GM19452 (cell line): ENCODE measurements at regions not wholly inside any gene's neighbourhood (a gene's known extent, or its start where the extent isn't known, plus 50 kb on each side); places are given as distances from the start of the nearest gene placed in this dataset.

Experiments used
- ATAC-seq: cut with Tn5 transposase; IDR thresholded peaks from one replicate; pipeline ENCODE4 v1.9.1; 2021; ENCODE audit not compliant: unreplicated experiment

DNA sequence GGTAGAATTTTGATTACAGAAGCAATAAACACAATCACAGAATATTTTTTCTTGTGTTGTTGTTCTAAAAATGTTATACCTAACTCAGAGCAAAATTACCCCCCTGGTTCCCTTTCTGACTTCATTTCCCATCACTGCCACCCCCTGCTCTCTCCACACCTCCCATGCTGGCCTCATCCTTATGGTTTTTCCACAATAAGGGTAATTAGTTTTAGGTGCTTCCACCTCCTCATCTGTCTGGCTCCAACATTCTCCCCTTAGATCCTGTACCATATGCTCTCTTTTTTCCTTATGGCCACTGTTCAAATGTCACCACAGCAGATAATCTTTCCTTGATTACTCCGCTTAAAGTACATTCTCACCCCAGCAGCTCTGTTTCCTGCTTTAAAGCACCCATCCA lies 2208.6 kb downstream of the MRPL39 start:
- no peak for ATAC-seq

DNA sequence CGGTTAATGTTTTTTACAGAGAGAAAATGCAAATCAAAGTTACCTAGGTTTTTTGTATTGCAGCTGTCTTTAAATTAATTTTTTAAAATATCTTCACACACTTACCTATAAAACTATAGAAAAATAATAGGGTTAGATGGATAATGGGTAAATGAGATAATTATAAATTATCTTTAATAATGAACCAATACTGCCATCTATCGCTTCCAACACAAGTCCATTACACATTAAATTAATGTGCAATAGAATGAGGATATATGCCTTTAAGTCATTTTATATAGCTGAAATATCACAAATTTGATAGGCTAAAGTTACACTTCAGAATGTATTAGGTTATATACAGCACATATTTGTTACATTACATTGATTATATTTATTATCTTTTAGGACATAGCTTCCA lies 2212.8 kb downstream of the MRPL39 start:
- ATAC-seq, result no peak

DNA sequence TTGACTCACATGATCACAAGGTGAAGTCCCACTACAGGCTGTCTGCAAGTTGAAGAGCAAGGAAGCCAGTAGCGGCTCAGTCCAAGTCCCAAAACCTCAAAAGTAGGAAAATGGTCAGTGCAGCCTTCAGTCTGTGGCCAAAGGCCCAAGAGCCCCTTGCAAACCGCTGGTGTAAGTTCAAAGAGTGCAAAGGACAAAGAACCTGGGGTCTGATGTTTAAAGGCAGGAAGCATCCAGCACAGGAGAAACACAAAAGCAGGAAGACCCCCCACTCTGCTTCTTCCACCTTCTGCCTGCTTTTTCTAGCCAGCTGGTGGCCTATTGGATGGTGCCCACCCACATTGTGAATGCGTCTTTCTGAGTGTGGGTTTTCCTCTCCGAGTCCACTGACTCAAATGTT lies 2222.6 kb downstream of the MRPL39 start:
- ATAC-seq, result no peak

DNA sequence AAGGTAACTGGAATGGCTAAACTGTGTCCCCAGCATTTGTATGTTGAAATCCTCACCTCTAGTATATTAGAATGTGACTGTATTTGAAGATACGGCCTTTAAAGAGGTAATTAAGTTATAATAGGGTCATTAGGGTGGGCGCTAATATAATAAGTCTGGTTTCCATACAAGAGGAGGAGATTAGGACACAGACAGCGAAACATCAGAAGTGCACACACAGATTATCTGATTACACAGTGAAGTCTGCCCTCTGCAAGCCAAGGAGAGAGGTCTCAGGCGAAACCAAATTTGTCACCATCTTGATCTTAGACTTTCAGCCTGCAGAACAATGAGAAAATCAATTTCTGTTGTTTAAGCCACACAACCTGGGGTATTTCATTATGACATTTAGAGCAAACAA lies 2233.1 kb downstream of the MRPL39 start:
- no peak for ATAC-seq

DNA sequence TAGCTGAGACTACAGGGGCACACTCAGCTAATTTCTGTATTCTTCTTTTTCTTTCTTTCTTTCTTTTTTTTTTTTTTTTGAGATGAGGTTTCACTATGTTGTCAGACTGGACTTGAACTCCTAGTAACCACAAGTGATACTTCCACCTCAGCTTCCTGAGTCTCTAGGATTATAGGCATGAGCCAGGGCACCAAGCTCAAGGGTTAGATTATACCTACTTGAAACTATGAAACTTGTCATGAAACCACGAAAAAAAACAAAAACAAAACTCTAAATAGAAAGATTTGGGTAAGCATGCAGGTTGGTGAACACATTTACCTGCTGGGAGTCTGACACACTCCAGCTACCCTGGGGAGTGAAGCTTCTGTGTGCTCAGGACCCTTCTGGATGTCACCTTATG lies 2250.4 kb downstream of the MRPL39 start:
- ATAC-seq, result no peak

DNA sequence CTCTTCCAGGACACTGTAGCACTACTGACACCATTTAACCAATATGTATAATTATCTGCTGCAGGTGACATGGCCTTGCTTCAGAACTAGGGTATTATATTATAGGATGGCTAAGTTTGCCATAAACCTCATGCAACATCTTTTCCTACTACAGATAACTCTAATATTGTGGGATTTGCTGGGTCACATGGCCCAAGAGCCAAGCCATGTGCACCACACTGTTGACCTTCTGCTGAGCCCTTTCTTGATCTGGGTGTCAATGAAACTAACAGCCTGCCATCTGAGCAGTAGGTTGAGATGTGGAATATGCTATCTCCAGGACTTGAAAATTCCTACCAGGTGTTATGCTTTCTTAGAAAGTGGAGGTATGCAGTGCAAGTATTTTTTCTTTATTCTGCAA lies 2291.1 kb downstream of the MRPL39 start:
- no peak for ATAC-seq

DNA sequence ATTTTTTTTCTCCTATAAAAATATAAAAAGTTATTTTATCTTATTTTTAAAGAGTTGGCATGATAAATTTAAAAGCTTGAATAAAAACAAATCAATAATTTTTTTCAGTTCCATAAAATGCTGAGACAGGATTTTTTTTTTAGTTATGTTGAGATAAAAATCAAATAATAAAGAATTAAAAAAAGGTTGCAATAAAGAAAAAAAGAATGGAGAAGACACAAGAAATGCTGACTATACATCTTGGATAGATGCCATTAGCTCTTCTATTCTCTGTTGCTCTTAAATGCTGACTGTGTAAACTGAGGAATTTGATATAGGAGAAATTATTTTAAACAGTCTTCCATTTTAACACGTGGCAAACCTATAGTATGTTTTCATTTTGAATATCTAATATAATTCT lies 2298.5 kb downstream of the MRPL39 start:
- ATAC-seq, result no peak

DNA sequence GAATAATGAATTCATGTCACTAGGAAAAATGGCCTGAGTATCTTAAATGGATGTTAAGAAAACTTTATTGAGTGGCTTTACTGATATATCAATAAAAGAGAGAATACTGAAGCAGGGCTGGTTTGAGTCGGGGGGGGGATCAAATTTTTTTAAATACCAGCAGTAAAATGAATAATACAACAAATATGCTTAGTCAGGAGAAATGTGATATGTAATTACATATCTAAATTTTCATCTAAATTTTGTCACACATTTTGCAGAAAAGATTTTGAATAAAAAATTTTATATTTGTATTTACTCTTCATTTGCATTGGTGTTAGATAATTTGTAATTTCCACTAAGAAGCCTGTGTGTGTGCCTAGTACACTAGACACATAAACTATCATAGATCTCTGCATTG lies 2300.2 kb downstream of the MRPL39 start:
- no peak for ATAC-seq

DNA sequence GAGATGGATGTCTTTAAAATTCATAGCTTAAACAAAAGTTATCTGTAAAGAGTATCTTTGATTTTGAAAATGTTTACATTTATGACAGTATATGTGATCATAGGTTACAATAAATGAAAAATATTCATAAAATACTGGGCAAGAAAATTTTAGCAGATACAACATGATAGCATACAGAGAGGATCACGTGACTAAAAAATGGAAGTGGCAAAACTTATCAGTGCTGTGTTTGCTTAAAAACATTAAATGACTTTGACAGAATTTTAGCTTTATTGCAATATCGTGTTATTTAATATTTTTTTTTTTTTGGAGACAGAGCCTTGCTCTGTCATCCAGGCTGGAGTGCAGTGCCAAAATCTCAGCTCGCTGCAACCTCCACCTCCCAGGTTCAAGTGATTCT lies 2294.1 kb downstream of the NCAM2 start:
- ATAC-seq, result no peak

DNA sequence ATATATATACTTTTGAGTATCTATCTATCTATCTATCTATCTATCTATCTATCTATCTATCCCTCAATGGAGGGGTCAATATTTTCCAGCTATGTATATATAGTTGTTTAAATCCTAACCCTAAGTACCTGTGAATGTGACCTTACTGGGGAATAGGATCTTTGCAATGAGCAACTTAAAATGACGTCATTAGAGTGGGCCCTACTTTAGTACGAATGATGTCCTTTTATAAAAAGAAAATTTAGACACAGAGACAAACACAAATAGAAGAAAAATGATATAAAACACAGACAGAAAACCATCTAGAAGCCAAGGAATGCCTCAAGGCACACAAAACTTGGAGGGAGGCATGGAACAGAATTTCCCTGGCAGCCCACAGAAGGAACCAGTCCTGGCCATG lies 2283.7 kb downstream of the NCAM2 start:
- ATAC-seq, result no peak

DNA sequence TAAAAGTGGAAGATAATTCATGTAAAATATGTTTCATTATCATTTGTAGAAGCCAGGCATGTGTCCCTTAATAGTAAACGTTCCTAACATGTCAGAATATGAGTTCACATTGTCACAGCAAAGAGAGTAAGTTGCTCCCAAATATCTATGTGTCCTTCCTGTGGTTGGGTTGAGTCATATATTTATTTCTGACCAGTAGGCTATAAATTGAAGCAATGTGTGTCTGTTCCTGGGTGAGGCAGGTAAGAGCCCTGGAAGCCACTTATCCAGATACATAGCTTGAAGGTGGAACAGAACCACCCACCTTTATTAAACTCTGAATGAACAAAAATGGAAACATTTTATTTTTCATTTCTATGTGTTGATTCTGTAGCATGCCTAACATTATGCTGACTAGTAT lies 2251.6 kb downstream of the NCAM2 start:
- ATAC-seq, result no peak

DNA sequence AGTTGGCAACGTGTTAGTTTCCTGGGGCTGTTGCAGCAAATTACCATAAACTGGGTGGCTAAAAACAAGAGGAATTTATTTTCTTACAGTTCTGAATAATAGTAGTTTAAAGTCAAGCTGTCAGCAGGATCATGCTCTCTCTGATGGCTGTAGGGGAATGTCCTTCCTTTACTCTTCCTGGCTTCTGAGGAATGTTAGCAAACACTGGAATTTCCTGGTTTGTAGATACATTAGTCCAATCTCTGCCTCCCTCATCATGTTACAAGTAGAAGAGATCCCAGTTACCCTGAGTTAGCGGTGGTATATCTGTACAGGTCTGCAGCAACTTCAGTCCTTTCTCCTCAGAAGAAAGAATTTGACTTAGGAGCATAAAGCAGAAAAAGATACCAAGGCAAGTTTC lies 2249.1 kb downstream of the NCAM2 start:
- ATAC-seq, result no peak

DNA sequence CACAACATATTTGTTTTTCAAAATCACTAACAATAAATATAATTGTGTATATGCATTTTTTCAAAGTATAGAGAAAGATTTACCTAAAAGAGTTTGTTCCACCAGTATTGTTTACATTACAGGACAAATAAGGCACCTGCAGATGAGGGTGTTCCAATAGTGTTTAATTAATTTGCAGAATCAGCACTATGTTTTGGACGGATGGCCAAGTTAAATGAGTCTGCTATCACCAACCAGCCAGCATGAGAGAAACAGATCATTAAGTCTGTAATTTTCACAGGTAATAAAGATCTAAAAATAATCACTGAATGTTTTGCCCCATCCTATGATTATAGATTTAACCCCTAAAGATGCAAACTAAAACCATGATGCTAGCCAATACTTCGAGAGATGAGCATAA lies 2247.0 kb downstream of the NCAM2 start:
- ATAC-seq, result no peak

DNA sequence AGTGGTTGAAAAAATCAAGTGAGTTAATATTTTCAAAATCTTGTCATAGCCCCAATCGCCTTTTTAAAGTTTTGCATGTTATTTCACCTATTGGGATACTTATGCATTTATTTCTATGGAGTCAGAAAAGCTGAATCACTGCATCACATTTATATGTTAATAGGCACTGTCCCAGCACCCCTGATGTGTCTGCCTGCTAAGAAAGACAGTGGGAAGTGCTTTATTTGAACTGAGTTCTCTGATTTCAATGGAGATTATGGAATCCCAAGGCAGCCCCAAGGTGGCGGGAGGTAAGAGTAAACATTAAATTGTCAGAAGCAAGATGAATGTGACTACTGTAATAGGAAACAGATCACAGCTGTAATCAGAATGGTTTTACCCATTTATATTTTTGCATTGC lies 2225.7 kb downstream of the NCAM2 start:
- no peak for ATAC-seq

DNA sequence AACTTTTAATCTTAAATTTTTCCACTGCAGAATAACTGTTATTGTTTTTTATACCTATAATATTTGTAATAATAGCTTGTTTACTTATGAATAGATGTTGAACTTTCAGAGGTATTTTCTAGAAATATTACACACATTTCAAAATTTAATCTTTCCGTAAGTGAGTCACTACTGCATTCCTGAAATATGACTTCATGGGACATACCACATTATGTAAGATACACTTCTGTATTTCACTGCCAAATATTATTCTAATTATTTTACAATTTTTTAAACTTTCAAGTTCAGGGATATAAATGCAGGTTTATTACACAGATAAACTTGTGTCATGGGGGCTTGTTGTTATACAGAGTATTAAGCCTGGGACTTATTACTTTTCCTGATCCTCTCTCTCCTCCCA lies 2220.5 kb downstream of the NCAM2 start:
- ATAC-seq, result no peak

DNA sequence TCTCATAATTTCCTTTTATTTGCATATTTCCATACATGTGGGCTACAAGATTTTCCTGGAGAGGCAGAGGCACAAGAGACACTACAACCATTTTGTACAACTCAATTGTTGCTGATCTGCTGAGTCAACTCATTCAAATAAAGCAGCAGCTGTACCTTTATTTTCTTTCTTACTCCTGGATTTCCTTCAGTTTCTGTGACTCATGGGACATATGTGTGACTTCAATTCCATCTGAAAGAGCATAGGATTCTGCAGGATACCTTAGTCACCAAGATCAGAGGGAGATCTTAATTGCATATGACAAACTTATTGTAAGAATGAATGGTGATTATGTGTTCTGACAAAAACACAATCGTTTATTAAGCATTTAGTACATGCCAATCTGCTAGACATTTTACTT lies 2219.4 kb downstream of the NCAM2 start:
- ATAC-seq, result no peak

DNA sequence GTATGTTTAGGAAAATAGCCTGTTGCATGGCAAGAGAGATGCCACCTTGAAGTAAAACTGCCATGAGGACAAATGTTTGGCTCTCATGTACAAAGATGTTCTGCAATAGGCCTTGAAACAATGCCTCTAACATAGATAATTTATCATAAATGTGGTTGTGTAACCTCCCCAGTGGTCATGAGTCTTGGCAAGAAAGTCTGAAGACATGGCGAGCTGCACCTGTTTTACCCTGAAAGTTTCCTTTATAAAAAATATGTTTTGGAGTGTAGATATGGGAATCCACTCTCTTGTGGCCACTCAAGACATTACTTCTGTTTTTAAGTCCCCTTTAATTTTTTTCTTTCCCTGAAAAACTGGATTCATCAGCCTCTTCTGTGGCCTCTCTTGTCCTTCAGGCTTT lies 2217.1 kb downstream of the NCAM2 start:
- ATAC-seq, result no peak
